Activated CD8-positive, alpha-beta memory T cell treated with anti-CD3 and anti-CD28 coated beads, Interleukin-2, amount 50 U/mL, for 1 hour (primary cell): ENCODE measurements at regions not wholly inside any gene's neighbourhood (a gene's known extent, or its start where the extent isn't known, plus 50 kb on each side); places are given as distances from the start of the nearest gene placed in this dataset.

ENCODE experiments used
- DNase-seq: peaks from one replicate; pipeline ENCODE4 v3.0.0-alpha.2; 2020; ENCODE audit errors: extremely low read depth

- DNase-seq, result no peak
These were observed 51.5 kb upstream of the ANTXR2 start for GRCh38 chr4:80124246-80125211.
